Caco-2 (cell line): ENCODE measurements at regions not wholly inside any gene's neighbourhood (a gene's known extent, or its start where the extent isn't known, plus 50 kb on each side); places are given as distances from the start of the nearest gene placed in this dataset.

Experiments
- BruUV-seq: library from RNA; stranded (reverse); fragments of 400-500 nt; replicated peaks from 2 replicates; lab custom pipeline; 2021; lab: Mats Ljungman, UMichigan
- CTCF ChIA-PET: fragments of 300-600 bp; sonication (Branson Sonifier 250); formaldehyde crosslinking; loops from one replicate; lab custom pipeline; 2022; ENCODE audit warnings: antibody characterized with exemption; lab: Charles Lee
- POLR2A ChIA-PET: fragments of 300-600 bp; sonication (Branson Sonifier 250); formaldehyde crosslinking; loops from one replicate; lab custom pipeline; 2022; ENCODE audit warnings: antibody characterized with exemption; lab: Charles Lee
- DNase-seq, 2 experiments: peaks; one replicate each; pipeline versions ENCODE4 v3.0.0 to v3.0.0-alpha.2; 2020 to 2022
- H3K27me3 ChIP-seq: replicated peaks from 2 replicates; pipeline ENCODE4 v1.6.0; 2011; ENCODE audit warnings: low read length; ENCODE audit not compliant: control insufficient read depth, insufficient read depth
- H3K36me3 ChIP-seq: 2 replicates; pipeline ENCODE4 v1.5.1; 2011; ENCODE audit warnings: low read length; ENCODE audit not compliant: control insufficient read depth, insufficient read depth
- H3K4me1 ChIP-seq: fragments of 250-450 bp; sonication (Bioruptor Pico); 2 replicates; pipeline ENCODE4 v1.5.1; 2020; ENCODE audit warnings: mild to moderate bottlenecking
- H3K4me3 ChIP-seq: 2 replicates; pipeline ENCODE4 v1.5.1; 2011; ENCODE audit warnings: low read depth, mild to moderate bottlenecking, control low read depth, low read length
- H3K9me3 ChIP-seq: fragments of 250-450 bp; sonication (Bioruptor Pico); 2 replicates; pipeline ENCODE4 v1.5.1; 2020; ENCODE audit warnings: mild to moderate bottlenecking, moderate library complexity
- H3K27ac Mint-ChIP-seq: one replicate; pipeline ENCODE4 v1.8.0; 2022; ENCODE audit warnings: mixed read lengths; ENCODE audit not compliant: unreplicated experiment
- H3K27me3 Mint-ChIP-seq: one replicate; pipeline ENCODE4 v1.8.0; 2022; ENCODE audit warnings: mixed read lengths; ENCODE audit not compliant: insufficient read depth, unreplicated experiment
- H3K36me3 Mint-ChIP-seq: one replicate; pipeline ENCODE4 v1.8.0; 2022; ENCODE audit warnings: mild to moderate bottlenecking, mixed read lengths; ENCODE audit not compliant: insufficient read depth, unreplicated experiment
- H3K4me1 Mint-ChIP-seq: one replicate; pipeline ENCODE4 v1.8.0; 2022; ENCODE audit warnings: low read depth, mixed read lengths; ENCODE audit not compliant: unreplicated experiment
- H3K4me3 Mint-ChIP-seq: one replicate; pipeline ENCODE4 v1.8.0; 2022; ENCODE audit warnings: mild to moderate bottlenecking, moderate library complexity, mixed read lengths; ENCODE audit not compliant: unreplicated experiment
- H3K9me3 Mint-ChIP-seq: one replicate; pipeline ENCODE4 v1.8.0; 2022; ENCODE audit warnings: mixed read lengths; ENCODE audit not compliant: unreplicated experiment
- intact Hi-C: fragments of 100-400 bp; cut with micrococcal nuclease; formaldehyde crosslinking; loops from one replicate; pipeline ENCODE4 v1.10.0; 2022; ENCODE audit not compliant: unreplicated experiment
- TF ChIP-seq, protein P1 (sequence below), 2 experiments: fragments of 200-600 bp in 1 of 2; IDR thresholded peaks; 1 replicate in 1 of 2; 2 replicates in 1 of 2; pipeline versions ENCODE4 v1.5.1 to v1.8.0; 2011 to 2022; ENCODE audit warnings: antibody characterized with exemption in 1 of 2, control low read depth in 1 of 2, inconsistent platforms in 1 of 2, low read depth in 1 of 2, low read length in 1 of 2, mild to moderate bottlenecking in 1 of 2, moderate library complexity in 1 of 2; ENCODE audit not compliant: insufficient read depth in 1 of 2, severe bottlenecking in 1 of 2, unreplicated experiment in 1 of 2

DNA sequence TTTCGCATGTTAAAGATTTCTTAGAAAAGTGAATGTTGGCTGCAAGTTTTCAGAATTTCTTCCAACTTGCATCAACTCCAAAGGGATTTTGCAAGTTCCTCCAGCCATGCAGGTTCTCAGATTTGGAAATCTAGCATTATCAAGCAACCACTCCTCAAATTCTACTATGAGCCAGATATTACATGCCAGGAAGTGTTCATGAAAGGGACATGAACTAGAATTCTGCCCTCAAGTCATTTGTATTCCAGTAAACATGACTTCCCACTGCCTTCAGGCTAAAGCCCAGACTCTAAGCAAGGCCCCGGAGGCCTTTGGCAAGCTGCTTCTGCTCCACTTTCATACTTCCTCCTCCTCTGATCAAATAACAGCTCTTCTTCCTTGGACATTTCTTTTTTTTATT lies 111.3 kb upstream of the PAPPA start:
- intact Hi-C loops = no loop called here
- ChIA-PET POLR2A (no interaction called here), CTCF (no interaction called here)
- H3K4me3 ChIP-seq = no peak overlapping the region
- H3K36me3 ChIP-seq = no peaks in the 10 kb centered on the region
- H3K9me3 Mint-ChIP-seq = no peaks in the 10 kb centered on the region
- H3K4me1 ChIP-seq = no peaks in the 10 kb centered on the region
- DNase-seq = no peak
- 0 out of 2 replicates have a peak, but pooled peaks cover 2% of the 10 kb centered on the region for H3K9me3 ChIP-seq
- no peak overlapping the region for H3K4me3 Mint-ChIP-seq
- H3K4me1 Mint-ChIP-seq = no peaks in the 10 kb centered on the region
- no peaks in the 10 kb centered on the region; the same call in 1 of the 2 replicates for H3K27me3 ChIP-seq
- H3K27me3 Mint-ChIP-seq = peaks cover under 1% of the 10 kb centered on the region
- BruUV-seq = no TSS peak
- no peak overlapping the region for H3K27ac Mint-ChIP-seq
- TF ChIP-seq, protein P1, sequence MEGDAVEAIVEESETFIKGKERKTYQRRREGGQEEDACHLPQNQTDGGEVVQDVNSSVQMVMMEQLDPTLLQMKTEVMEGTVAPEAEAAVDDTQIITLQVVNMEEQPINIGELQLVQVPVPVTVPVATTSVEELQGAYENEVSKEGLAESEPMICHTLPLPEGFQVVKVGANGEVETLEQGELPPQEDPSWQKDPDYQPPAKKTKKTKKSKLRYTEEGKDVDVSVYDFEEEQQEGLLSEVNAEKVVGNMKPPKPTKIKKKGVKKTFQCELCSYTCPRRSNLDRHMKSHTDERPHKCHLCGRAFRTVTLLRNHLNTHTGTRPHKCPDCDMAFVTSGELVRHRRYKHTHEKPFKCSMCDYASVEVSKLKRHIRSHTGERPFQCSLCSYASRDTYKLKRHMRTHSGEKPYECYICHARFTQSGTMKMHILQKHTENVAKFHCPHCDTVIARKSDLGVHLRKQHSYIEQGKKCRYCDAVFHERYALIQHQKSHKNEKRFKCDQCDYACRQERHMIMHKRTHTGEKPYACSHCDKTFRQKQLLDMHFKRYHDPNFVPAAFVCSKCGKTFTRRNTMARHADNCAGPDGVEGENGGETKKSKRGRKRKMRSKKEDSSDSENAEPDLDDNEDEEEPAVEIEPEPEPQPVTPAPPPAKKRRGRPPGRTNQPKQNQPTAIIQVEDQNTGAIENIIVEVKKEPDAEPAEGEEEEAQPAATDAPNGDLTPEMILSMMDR (IDR thresholded peaks at IDR 0.05; ENCODE audit: insufficient read depth in 1 of 2, low read depth in 1 of 2, low read length in 1 of 2, severe bottlenecking in 1 of 2, unreplicated experiment in 1 of 2) = no peak
- no peaks in the 10 kb centered on the region for H3K36me3 Mint-ChIP-seq

DNA sequence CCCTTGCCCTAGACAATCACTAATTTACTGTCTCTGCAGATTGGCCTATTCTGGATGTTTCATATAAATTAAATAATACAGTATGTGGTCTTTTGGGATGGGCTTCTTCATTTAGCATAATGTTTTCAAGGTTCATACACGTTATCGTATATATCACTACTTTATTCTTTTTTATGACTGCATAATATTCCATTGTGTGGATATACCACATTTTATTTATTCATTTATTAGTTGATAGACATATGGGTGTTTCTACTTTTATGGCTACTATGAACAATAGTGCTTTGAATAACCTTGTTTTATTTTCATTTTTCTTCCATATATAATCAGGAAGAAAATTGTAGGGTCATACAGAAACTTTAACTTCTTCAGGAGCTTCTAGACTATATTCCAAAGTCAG lies 108.5 kb upstream of the PAPPA start:
- H3K4me3 ChIP-seq = no peak overlapping the region
- DNase-seq = no peak
- TF ChIP-seq, protein P1 (IDR thresholded peaks at IDR 0.05; ENCODE audit: insufficient read depth in 1 of 2, low read depth in 1 of 2, low read length in 1 of 2, severe bottlenecking in 1 of 2, unreplicated experiment in 1 of 2) = no peak
- BruUV-seq = no TSS peak
- Mint-ChIP-seq H3K4me1 (no peaks in the 10 kb centered on the region), H3K9me3 (no peaks in the 10 kb centered on the region), H3K4me3 (no peak overlapping the region), H3K27me3 (no peaks in the 10 kb centered on the region), H3K27ac (no peak overlapping the region), H3K36me3 (no peaks in the 10 kb centered on the region)
- H3K9me3 ChIP-seq = 0 out of 2 replicates have a peak, but pooled peaks cover 2% of the 10 kb centered on the region
- H3K27me3 ChIP-seq = no peaks in the 10 kb centered on the region; the same call in 1 of the 2 replicates
- H3K4me1 ChIP-seq = no peaks in the 10 kb centered on the region
- ChIA-PET POLR2A (no interaction called here), CTCF (no interaction called here)
- H3K36me3 ChIP-seq = no peaks in the 10 kb centered on the region
- intact Hi-C loops = no loop called here

DNA sequence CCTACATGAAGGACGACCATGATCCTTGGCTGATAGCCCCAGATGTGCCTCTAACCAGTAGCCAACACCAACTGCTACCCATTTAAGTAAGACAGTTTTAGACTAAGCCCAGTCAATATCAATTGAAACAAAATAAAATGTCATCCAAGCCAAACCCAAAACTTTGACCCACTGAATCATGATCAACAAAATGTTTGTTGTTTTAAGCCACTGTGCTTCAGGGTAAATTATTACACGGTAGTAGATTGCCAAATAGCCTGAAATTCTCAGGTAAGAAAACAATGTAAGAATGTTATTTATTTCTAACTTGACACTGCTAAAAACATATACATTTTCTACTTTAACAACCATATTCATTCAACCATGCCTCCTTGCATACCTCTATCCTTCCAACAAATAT lies 105.5 kb upstream of the PAPPA start:
- Mint-ChIP-seq H3K36me3 (no peaks in the 10 kb centered on the region), H3K9me3 (no peaks in the 10 kb centered on the region), H3K4me1 (no peaks in the 10 kb centered on the region), H3K4me3 (no peak overlapping the region), H3K27ac (no peak overlapping the region), H3K27me3 (peaks cover 4% of the 10 kb centered on the region)
- Histone ChIP-seq H3K27me3 (no peaks in the 10 kb centered on the region), H3K4me1 (no peaks in the 10 kb centered on the region), H3K36me3 (no peaks in the 10 kb centered on the region), H3K9me3 (0 out of 2 replicates have a peak, but pooled peaks cover 2% of the 10 kb centered on the region), H3K4me3 (no peak overlapping the region)
- no peak for DNase-seq
- intact Hi-C loops = no loop called here
- ChIA-PET POLR2A (no interaction called here), CTCF (no interaction called here)
- TF ChIP-seq, protein P1 (IDR thresholded peaks at IDR 0.05; ENCODE audit: insufficient read depth in 1 of 2, low read depth in 1 of 2, low read length in 1 of 2, severe bottlenecking in 1 of 2, unreplicated experiment in 1 of 2) = no peak
- no TSS peak for BruUV-seq
